ENCODE measurements at regions not wholly inside any gene's neighbourhood (a gene's known extent, or its start where the extent isn't known, plus 50 kb on each side); places are given as distances from the start of the nearest gene placed in this dataset.

GRCh38 chr6:6402006-6402405 is 81.5 kb upstream of the F13A1 start:
- Mint-ChIP-seq H3K27ac (no peak overlapping the region), H3K27me3 (ENCODE audit: low read depth) (no peaks in the 10 kb centered on the region), H3K9me3 (no peaks in the 10 kb centered on the region), H3K36me3 (no peaks in the 10 kb centered on the region), H3K4me3 (no peak overlapping the region), H3K4me1 (0 out of 2 replicates have a peak, but pooled peaks cover 2% of the 10 kb centered on the region)
- DNase-seq (ENCODE audit: low spot score) (no peak), ATAC-seq (no peak)
- ChIA-PET CTCF (no interaction called here), POLR2A (no interaction called here)
- TF ChIP-seq ZMAT4 (CRISPR knock-in tag; IDR thresholded peaks at IDR 0.05): no peak
- TF ChIP-seq SOX15 (CRISPR knock-in tag; IDR thresholded peaks at IDR 0.05): no peak
- no peak for TF ChIP-seq TEAD1 (CRISPR knock-in tag; IDR thresholded peaks at IDR 0.05)
- TF ChIP-seq ZNF396 (CRISPR knock-in tag; IDR thresholded peaks at IDR 0.05; ENCODE audit: borderline replicate concordance): no peak
- no peak for TF ChIP-seq ATF2 (CRISPR knock-in tag; IDR thresholded peaks at IDR 0.05; ENCODE audit: borderline replicate concordance, low read depth)
- TF ChIP-seq JAZF1 (CRISPR knock-in tag; IDR thresholded peaks at IDR 0.05): no peak
- no peak for TF ChIP-seq MAX (CRISPR knock-in tag; IDR thresholded peaks at IDR 0.05)
- no peak for TF ChIP-seq ZBTB43 (CRISPR knock-in tag; IDR thresholded peaks at IDR 0.05)
- TF ChIP-seq NR2C2 (CRISPR knock-in tag; IDR thresholded peaks at IDR 0.05): no peak
- TF ChIP-seq E2F5 (CRISPR knock-in tag; IDR thresholded peaks at IDR 0.05): no peak

GRCh38 chr6:6402591-6402990 is 82.1 kb upstream of the F13A1 start:
- ChIA-PET POLR2A (no interaction called here), CTCF (no interaction called here)
- H3K4me3 Mint-ChIP-seq: no peak overlapping the region
- no peak for TF ChIP-seq FOXP4 (CRISPR knock-in tag; IDR thresholded peaks at IDR 0.05)
- no peak for TF ChIP-seq ZNF423 (CRISPR knock-in tag; IDR thresholded peaks at IDR 0.05)
- no peak for TF ChIP-seq ATF6 (CRISPR knock-in tag; IDR thresholded peaks at IDR 0.05)
- no peak for TF ChIP-seq ETV6 (CRISPR knock-in tag; IDR thresholded peaks at IDR 0.05)
- no peak for TF ChIP-seq FOXJ3 (CRISPR knock-in tag; IDR thresholded peaks at IDR 0.05; ENCODE audit: borderline replicate concordance)
- no peak for TF ChIP-seq AR (CRISPR knock-in tag; IDR thresholded peaks at IDR 0.05)
- TF ChIP-seq NFE2L1 (CRISPR knock-in tag; IDR thresholded peaks at IDR 0.05): no peak
- TF ChIP-seq PREB (CRISPR knock-in tag; IDR thresholded peaks at IDR 0.05; ENCODE audit: borderline replicate concordance): no peak
- no peak for TF ChIP-seq HMGXB4 (CRISPR knock-in tag; IDR thresholded peaks at IDR 0.05)
- no peak for TF ChIP-seq FOXK1 (CRISPR knock-in tag; IDR thresholded peaks at IDR 0.05)
- no peak for TF ChIP-seq MXD4 (CRISPR knock-in tag; IDR thresholded peaks at IDR 0.05; ENCODE audit: borderline replicate concordance)
- no peak for TF ChIP-seq FOXP1 (CRISPR knock-in tag; IDR thresholded peaks at IDR 0.05; ENCODE audit: borderline replicate concordance)

More at GRCh38 chr6:6402591-6402990, 82.1 kb upstream of the F13A1 start:
- ATAC-seq (no peak), DNase-seq (ENCODE audit: low spot score) (no peak)
- Mint-ChIP-seq H3K27ac (no peak overlapping the region), H3K36me3 (no peaks in the 10 kb centered on the region), H3K27me3 (ENCODE audit: low read depth) (no peaks in the 10 kb centered on the region), H3K9me3 (no peaks in the 10 kb centered on the region), H3K4me1 (0 out of 2 replicates have a peak, but pooled peaks cover 2% of the 10 kb centered on the region)
